ENCODE measurements at regions not wholly inside any gene's neighbourhood (a gene's known extent, or its start where the extent isn't known, plus 50 kb on each side); places are given as distances from the start of the nearest gene placed in this dataset.

DNA sequence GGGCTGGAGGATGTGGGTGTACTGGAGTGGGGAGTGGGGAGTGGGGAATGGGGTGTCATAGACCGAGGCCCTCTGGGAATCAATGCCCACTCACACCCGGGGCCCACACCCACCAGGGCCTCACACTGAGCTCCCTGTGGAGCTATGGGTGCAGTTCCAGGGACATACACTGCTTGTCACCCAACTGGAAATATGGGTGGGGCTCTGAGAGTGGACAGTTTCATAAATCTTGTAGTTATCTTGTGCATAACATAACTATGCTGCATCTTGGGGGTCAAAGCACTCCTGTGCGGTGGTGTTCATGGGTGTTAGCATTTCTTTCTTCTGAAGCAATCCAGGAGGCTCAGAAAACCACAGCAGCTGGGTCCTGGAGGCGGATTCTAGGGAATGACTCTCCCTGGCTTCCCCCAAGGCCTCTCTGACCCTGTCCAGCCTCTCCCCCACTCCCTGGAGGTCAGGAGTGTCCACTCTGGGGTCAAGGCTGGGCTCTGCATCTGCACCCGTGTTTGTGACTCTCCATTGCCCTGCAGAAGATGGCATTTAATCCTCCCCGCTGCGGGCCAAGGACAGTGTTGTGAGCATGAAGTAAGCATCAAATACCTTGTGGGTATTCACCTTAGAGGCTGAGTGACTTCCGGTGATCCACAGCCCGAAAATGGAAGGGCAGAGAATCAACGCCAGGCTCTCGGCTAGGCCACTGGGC, 172.5 kb downstream of the CTTN start:
- TF ChIP-seq, protein P1, sequence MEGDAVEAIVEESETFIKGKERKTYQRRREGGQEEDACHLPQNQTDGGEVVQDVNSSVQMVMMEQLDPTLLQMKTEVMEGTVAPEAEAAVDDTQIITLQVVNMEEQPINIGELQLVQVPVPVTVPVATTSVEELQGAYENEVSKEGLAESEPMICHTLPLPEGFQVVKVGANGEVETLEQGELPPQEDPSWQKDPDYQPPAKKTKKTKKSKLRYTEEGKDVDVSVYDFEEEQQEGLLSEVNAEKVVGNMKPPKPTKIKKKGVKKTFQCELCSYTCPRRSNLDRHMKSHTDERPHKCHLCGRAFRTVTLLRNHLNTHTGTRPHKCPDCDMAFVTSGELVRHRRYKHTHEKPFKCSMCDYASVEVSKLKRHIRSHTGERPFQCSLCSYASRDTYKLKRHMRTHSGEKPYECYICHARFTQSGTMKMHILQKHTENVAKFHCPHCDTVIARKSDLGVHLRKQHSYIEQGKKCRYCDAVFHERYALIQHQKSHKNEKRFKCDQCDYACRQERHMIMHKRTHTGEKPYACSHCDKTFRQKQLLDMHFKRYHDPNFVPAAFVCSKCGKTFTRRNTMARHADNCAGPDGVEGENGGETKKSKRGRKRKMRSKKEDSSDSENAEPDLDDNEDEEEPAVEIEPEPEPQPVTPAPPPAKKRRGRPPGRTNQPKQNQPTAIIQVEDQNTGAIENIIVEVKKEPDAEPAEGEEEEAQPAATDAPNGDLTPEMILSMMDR (IDR thresholded peaks at IDR 0.05) = no peak
- TF ChIP-seq POLR2A (IDR thresholded peaks at IDR 0.05) (no peak), EP300 (IDR thresholded peaks at IDR 0.05) (no peak)
